ENCODE measurements at regions not wholly inside any gene's neighbourhood (a gene's known extent, or its start where the extent isn't known, plus 50 kb on each side); places are given as distances from the start of the nearest gene placed in this dataset.
"Not testable (repeated sequence)": the region's sequence is repeated elsewhere in the genome, so short reads cannot be mapped to it uniquely, and the experiment has no call there.

DNA sequence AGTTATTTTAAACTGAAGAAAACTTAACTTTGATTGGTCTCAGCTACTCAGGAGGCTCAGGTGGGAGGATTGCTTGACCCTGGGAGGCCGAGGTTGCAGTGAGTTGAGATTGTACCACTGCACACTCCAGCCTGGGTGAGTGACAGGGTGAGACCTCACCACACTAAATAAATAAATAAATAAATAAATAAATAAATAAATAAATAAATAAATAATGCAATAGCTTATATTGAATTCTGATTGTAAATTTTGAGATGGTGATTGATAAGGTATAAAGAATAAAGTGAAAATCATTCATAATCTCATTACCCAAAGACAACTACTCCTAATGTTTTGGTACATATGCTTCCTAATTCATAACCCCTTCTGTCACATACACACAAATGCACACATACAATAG, 58.1 kb downstream of the TUBA3C start:
- TF ChIP-seq, protein P1, sequence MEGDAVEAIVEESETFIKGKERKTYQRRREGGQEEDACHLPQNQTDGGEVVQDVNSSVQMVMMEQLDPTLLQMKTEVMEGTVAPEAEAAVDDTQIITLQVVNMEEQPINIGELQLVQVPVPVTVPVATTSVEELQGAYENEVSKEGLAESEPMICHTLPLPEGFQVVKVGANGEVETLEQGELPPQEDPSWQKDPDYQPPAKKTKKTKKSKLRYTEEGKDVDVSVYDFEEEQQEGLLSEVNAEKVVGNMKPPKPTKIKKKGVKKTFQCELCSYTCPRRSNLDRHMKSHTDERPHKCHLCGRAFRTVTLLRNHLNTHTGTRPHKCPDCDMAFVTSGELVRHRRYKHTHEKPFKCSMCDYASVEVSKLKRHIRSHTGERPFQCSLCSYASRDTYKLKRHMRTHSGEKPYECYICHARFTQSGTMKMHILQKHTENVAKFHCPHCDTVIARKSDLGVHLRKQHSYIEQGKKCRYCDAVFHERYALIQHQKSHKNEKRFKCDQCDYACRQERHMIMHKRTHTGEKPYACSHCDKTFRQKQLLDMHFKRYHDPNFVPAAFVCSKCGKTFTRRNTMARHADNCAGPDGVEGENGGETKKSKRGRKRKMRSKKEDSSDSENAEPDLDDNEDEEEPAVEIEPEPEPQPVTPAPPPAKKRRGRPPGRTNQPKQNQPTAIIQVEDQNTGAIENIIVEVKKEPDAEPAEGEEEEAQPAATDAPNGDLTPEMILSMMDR (IDR thresholded peaks at IDR 0.05) = no peak
- ATAC-seq (ENCODE audit: low FRiP score) = no peak
- no peak for DNase-seq (ENCODE audit: low spot score)

DNA sequence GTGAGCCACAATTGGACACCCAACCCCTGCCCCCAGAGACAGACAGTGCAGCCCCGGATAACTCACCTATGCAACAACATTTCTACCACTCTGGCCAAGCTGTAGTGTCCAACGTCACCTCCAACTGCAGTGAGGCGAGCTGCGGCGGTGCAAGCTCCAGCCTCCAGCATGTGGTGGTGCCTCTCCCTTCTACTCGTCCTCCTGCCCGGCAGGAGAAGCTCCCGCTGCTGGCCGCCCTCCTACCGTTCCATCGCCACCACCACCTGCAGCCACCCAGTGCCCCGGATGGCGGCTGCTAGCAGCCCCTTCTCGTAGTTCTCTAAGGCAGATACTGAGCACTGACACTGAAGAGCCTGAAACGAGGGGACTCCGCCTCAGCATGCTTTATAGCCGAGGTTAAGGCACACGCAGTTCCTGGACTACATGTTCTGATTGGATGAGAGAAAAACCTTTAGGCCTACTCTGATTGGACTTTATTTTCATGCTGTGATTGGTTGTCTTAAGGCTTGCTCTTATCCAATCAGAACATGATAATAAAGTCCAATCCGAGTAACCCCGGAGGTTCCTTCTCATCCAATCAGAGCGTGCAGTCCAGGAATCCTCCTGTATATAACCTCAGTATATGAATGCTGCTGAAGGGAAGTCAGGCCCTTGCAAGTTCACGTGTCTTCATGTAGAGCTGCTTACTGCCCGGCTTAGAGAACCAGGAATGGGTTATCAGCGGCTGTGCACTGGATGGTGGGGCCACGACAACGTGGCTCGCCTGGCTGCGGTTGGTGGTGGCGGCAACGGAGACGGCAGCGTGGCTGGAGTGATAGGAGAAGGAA, 63.5 kb downstream of the TUBA3C start:
- TF ChIP-seq, protein P1 (IDR thresholded peaks at IDR 0.05) = no peak
- DNase-seq (ENCODE audit: low spot score) = no peak
- ATAC-seq (ENCODE audit: low FRiP score) = no peak

DNA sequence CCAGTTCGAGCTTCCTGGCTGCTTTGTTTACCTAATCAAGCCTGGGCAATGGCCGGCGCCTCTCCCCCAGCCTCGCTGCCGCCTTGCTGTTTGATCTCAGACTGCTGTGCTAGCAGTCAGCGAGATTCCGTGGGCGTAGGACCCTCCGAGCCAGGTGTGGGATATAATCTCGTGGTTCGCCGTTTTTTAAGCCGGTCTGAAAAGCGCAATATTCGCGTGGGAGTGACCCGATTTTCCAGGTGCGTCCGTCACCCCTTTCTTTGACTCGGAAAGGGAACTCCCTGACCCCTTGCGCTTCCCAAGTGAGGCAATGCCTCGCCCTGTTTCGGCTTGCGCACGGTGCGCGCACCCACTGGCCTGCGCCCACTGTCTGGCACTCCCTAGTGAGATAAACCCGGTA, 72.4 kb downstream of the TUBA3C start:
- ATAC-seq (ENCODE audit: low FRiP score); DNase-seq (ENCODE audit: low spot score): not testable (repeated sequence)

DNA sequence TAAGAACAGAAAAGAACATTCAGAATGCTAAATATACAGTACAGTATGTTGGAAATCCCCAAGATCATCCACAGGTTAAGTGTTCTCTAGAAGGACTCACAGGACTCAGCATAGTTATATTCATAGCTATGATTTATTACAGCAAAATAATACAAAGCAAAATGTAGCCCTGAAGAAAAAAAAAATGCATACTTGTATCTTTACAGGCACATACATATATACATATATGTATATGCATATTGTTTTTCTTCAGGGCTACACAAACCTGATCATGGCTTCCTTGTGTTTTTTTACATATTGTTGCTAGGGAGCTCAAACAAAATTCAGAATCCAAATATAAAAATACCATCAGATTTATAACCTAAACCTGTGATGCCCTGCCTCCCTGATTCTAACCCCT, 78.5 kb downstream of the TUBA3C start:
- TF ChIP-seq, protein P1 (IDR thresholded peaks at IDR 0.05) = no peak
- DNase-seq (ENCODE audit: low spot score) = no peak
- ATAC-seq (ENCODE audit: low FRiP score) = no peak

DNA sequence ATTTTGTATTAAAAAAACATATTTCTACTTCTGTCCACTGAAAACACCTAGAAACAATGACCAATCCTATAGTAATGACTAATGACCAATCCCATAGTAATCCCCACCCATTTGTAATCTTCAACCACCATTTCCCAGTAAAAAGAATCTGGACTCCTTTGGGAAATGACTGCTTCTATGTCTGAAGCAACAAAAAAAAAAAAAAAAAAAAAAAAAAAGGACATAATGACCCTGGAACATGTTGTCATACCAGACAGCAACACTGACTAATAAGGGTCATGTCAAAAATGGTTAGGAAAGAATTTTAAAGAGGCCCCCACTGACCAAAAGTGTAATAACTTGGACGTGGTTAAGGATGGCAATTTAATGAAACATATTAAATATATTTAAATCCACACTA, 88.3 kb downstream of the TUBA3C start:
- no peak for DNase-seq (ENCODE audit: low spot score)
- no peak for ATAC-seq (ENCODE audit: low FRiP score)
- TF ChIP-seq, protein P1 (IDR thresholded peaks at IDR 0.05) = no peak

DNA sequence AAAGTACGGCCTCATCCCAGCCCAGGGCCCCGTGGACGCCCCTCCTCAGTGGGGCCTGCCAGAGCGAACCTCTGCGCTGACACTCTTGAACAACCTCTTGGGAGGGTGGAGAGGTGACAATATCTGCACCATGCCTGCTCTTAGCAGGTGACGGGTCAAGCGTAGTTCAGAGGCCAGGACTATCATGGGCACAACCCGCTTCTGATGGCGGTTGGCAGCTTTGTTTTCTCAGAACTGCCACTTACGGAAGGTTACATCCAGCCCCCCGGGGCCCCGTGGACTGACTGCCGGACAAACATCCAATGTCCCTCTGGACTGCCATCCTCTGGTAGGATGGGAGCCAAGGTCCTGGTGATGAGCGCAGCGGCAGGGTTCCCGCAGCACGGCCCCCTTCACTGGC, 91.1 kb downstream of the TUBA3C start:
- ATAC-seq (ENCODE audit: low FRiP score) (no peak), DNase-seq (ENCODE audit: low spot score) (no peak)
- TF ChIP-seq, protein P1 (IDR thresholded peaks at IDR 0.05) = no peak

DNA sequence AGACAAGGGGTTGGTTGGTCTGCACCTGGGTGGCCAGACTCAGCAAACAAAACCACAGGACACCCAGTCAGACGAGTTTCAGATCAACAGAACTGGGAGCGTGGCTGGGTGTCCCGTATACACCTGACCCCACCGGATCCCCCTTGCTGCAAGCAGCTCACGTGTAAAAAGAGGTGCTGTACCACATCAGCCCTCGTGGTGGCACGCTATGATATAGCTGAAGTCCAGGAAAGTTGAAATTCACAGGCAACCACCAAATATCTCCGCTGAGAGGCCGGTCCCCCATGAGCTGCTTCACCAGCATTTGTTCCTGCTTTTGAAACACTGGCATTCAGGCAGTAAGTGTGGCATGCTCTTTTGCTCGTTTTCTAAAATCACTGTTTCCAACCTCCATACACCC, 92.3 kb downstream of the TUBA3C start:
- no peak for ATAC-seq (ENCODE audit: low FRiP score)
- TF ChIP-seq, protein P1 (IDR thresholded peaks at IDR 0.05) = no peak

More for the DNA sequence above, 92.3 kb downstream of the TUBA3C start:
- DNase-seq (ENCODE audit: low spot score) = no peak
